Heart left ventricle (tissue), 16 donors: ENCODE measurements at regions not wholly inside any gene's neighbourhood (a gene's known extent, or its start where the extent isn't known, plus 50 kb on each side); places are given as distances from the start of the nearest gene placed in this dataset.

Experiments used
- ATAC-seq, 4 donors: fragments of 200-7000 bp; cut with Tn5 transposase; one replicate each; pipeline ENCODE4 v1.9.1; 2020 to 2022; ENCODE audit warnings: moderate library complexity in 4 of 4, mild to moderate bottlenecking in 3 of 4, moderate number of reproducible peaks in 1 of 4
- DNase-seq, 5 donors: peaks; one replicate each; pipeline ENCODE4 v3.0.0-alpha.2; 2020
- H3K27ac ChIP-seq, 12 donors: fragments of 200-600 bp; sonication (generic) in 4 of 12; one replicate each; pipeline versions ENCODE4 v1.5.0 to v1.8.0; 2016 to 2022; ENCODE audit warnings: mild to moderate bottlenecking in 2 of 12
- H3K27me3 ChIP-seq, 9 donors: fragments of 200-600 bp; sonication (generic) in 2 of 9; one replicate each; pipeline versions ENCODE4 v1.5.1 to v1.8.0; 2016 to 2022; ENCODE audit warnings: mild to moderate bottlenecking in 3 of 9
- H3K36me3 ChIP-seq, 9 donors: fragments of 200-600 bp; sonication (generic) in 2 of 9; one replicate each; pipeline versions ENCODE4 v1.5.0 to v1.8.0; 2018 to 2022; ENCODE audit warnings: mild to moderate bottlenecking in 2 of 9
- H3K4me1 ChIP-seq, 12 donors: fragments of 200-600 bp; sonication (generic) in 4 of 12; one replicate each; pipeline versions ENCODE4 v1.5.0 to v1.8.0; 2016 to 2022; ENCODE audit warnings: mild to moderate bottlenecking in 3 of 12
- H3K4me3 ChIP-seq, 12 donors: fragments of 200-600 bp; sonication (generic) in 4 of 12; one replicate each; pipeline versions ENCODE4 v1.5.0 to v1.8.0; 2017 to 2022; ENCODE audit warnings: mild to moderate bottlenecking in 9 of 12, moderate library complexity in 4 of 12
- H3K9me3 ChIP-seq, 12 donors: fragments of 200-600 bp; sonication (generic) in 4 of 12; one replicate each; pipeline versions ENCODE4 v1.5.0 to v1.8.0; 2016 to 2022; ENCODE audit warnings: mild to moderate bottlenecking in 1 of 12
- CTCF ChIP-seq, 12 donors: fragments of 200-600 bp; sonication (generic) in 4 of 12; IDR thresholded peaks; one replicate each; pipeline versions ENCODE4 v1.5.0 to v1.8.0; 2018 to 2022; ENCODE audit warnings: antibody characterized with exemption in 12 of 12, mild to moderate bottlenecking in 5 of 12
- POLR2A ChIP-seq, 2 donors: fragments of 450-650 bp; IDR thresholded peaks; one replicate each; pipeline ENCODE4 v1.6.1; 2017; ENCODE audit warnings: antibody characterized with exemption in 2 of 2, mild to moderate bottlenecking in 2 of 2, moderate library complexity in 2 of 2
- WGBS, 4 donors: extraction: QIAGEN DNeasy Blood & Tissue Kit in 2 of 4; methylation state at CpG; one replicate each; pipeline versions ENCODE4 v1.1.5 to v1.1.7; 2013 to 2018; 5-methylcytosine and 5-hydroxymethylcytosine counted together
- intact Hi-C, 10 donors: fragments of 100-400 bp; cut with DNase I; formaldehyde crosslinking; loops; one replicate each; pipeline versions ENCODE4 v1.11.1 to v1.14.2; 2022
- donor health status: ischemic (EF 13 %, LVEDD 7.1; RV severe dilation, severe dysfunction).
- donor health status: healthy with polysubstance abuse.
- donor health status: DM: no; HTN: yes; CAD: no.
- donor health status: DM: no; HTN: no; CAD: no.
- donor health status: ischemic (EF 25% LVEDD 6.9; RV normal size, moderate dysfunction).
- donor health status: ischemic (EF 25% LVEDD 5.7; RV mildly dilated, moderate dysfunction).
- donor health status: healthy.
- donor health status: DM: yes; HTN: yes; CAD: no.
- donor health status: ischemic (EF 35%, LVEDD 5.7; RV mildly dilated, moderate dysfunction).
- donor health status: nonischemic (EF 11% LVEDD 7.7; RV severe dilation, severe dysfunction).
- donor health status: DM: yes; HTN: yes; CAD: no.
- donor health status: PGD.
- donor health status: ischemic (EF 29% LVEDD 5.4; RV normal size, mild dysfunction).
- donor health status: nonischemic (EF 23%, LVEDD 6.1; RV moderate dilation, normal function).

DNA sequence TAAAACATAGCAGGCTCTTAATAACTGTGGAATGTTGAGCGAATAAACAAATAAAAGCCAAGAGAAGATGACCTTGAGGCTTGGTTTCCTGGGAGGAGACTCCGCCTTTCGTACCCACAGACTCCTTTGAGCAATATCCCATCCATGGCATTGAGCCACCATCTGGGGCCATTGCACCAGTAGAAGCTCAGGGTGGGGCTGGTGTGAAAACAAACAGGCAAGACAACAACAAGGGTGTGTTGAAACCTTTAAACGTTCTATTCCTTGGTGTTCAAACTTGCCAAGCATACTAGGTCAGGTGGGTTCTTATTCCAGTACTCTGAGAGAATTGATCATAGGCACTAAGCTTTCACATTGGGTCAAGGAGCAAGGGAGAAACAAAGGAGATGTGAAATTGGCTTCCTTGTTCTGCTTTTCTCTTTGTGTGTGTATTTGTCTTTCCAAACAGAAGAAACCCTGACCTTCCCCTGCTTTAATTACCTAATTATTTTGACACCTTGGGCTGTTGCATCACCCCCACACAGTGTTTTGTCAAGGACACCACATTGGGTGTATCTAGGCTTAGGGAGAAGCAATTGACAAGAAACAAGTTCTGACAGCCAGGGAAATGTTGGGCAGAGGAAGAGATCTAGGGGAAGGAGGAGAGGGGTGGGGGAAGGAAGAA lies 105.1 kb upstream of the BCL6 start:
- intact Hi-C loops: no loop called here
- DNase-seq (peak in 2 of 5 donors; percentile 29 to 33), ATAC-seq (peak in 1 of 4 donors; percentile 44)
- H3K4me3 ChIP-seq: no peak overlapping the region
- H3K9me3 ChIP-seq: no peaks in the 10 kb centered on the region
- no peaks in the 10 kb centered on the region for H3K27me3 ChIP-seq
- no peak for TF ChIP-seq CTCF (IDR thresholded peaks at IDR 0.05)
- TF ChIP-seq POLR2A (IDR thresholded peaks at IDR 0.05): no peak
- peaks cover 0 to 18% (median 0%) of the 10 kb centered on the region in 12 donors for H3K4me1 ChIP-seq
- H3K27ac ChIP-seq: peak overlapping the region in 1 of 12 donors; percentile 15
- 65 to 82% (median 78%) methylated on average over 4 of the region's 4 CpGs for WGBS, 4 donors
- H3K36me3 ChIP-seq: no peaks in the 10 kb centered on the region

DNA sequence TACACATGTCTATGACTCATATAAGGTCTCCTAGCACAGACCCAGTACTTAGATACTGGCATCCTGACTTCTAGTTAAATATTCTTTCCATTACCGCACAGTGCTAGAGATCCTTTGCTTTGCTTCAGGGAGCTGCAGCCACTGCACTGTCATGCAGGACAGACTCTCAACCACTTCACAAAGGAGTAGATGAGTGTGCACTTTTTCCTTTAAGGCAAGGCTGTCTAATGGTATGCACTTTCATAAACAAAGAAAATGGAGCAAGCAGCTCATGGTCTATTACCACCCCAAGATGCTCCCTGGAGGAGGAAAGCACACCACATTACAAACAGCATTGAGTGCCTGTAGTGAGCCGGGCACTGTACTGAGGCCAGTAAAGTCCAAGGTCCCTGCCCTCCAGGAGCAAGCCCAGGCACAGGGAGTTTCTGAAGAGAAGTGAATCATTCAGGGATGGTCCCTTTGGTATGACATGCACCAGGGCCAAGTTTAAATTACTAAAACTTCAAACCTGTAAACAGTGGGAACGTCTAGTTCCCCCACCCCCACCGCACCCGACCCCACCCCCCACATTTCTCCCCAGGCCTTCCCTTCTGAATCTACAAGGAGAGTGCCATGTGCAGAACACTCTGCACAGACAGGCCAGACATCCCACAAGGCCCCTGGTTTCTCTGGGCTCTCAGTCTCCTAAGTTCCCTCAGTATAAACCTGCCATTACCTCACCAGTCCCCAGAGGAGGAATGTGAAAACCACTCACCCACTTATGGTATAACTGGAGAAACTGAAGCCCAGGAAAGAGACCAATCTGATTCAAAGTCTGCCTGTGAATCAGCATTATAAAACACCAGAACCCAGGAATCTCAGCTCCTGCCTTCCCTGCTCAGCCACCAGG lies 107.8 kb upstream of the BCL6 start:
- Histone ChIP-seq H3K27ac (no peak overlapping the region), H3K27me3 (no peaks in the 10 kb centered on the region), H3K4me3 (no peak overlapping the region), H3K36me3 (no peaks in the 10 kb centered on the region), H3K9me3 (no peaks in the 10 kb centered on the region), H3K4me1 (peaks cover 0 to 18% (median 0%) of the 10 kb centered on the region in 12 donors)
- DNase-seq (no peak), ATAC-seq (peak in 1 of 4 donors; percentile 50)
- WGBS, 4 donors: 82 to 95% (median 86%) methylated on average over 2 to 5 of the region's 5 CpGs
- TF ChIP-seq POLR2A (IDR thresholded peaks at IDR 0.05): no peak
- TF ChIP-seq CTCF (IDR thresholded peaks at IDR 0.05): no peak
- intact Hi-C loops: no loop called here

- Histone ChIP-seq H3K9me3 (no peaks in the 10 kb centered on the region), H3K36me3 (no peaks in the 10 kb centered on the region), H3K27me3 (no peaks in the 10 kb centered on the region), H3K4me3 (no peak overlapping the region), H3K4me1 (peaks cover 0 to 12% (median 0%) of the 10 kb centered on the region in 12 donors), H3K27ac (no peak overlapping the region)
- DNase-seq: no peak
- WGBS, 4 donors: 63 to 73% (median 64%) methylated on average over 2 of the region's 2 CpGs
- TF ChIP-seq CTCF (IDR thresholded peaks at IDR 0.05) (no peak), POLR2A (IDR thresholded peaks at IDR 0.05) (no peak)
- ATAC-seq: peak in 1 of 4 donors; percentile 31
- intact Hi-C loops: no loop called here
Measured at GRCh38 chr3:187855131-187855530, 109.9 kb upstream of the BCL6 start.

DNA sequence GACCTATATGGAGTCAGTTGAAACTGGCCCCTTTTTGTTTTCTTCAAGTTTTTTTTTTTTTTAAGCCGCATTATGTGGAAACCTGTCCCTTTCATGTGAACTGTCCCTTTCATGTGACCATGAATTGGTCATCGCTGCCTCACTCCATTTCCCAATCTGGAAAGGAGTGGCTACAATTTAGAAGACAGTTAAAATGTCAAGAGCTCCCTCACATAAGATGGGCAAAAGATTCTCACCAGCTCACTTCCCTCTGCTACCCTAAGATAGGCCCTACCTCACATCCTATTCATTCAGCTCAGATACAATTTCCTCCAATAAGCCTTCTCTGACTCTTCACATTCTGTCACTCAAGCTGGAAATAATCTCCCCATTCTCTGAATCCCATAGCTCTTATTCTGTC lies 111.3 kb upstream of the BCL6 start:
- intact Hi-C loops: no loop called here
- peaks cover 0 to 11% (median 2%) of the 10 kb centered on the region in 12 donors for H3K9me3 ChIP-seq

More for the DNA sequence above, 111.3 kb upstream of the BCL6 start:
- Histone ChIP-seq H3K27me3 (no peaks in the 10 kb centered on the region), H3K36me3 (no peaks in the 10 kb centered on the region), H3K4me1 (peaks cover 0 to 7% (median 0%) of the 10 kb centered on the region in 12 donors), H3K27ac (no peak overlapping the region), H3K4me3 (no peak overlapping the region)
- DNase-seq (no peak), ATAC-seq (no peak)
- TF ChIP-seq POLR2A (IDR thresholded peaks at IDR 0.05) (no peak), CTCF (IDR thresholded peaks at IDR 0.05) (no peak)
- 92 to 95% (median 94%) methylated on average over 2 of the region's 2 CpGs for WGBS, 4 donors
